Daoy (cell line): ENCODE measurements at regions not wholly inside any gene's neighbourhood (a gene's known extent, or its start where the extent isn't known, plus 50 kb on each side); places are given as distances from the start of the nearest gene placed in this dataset.

Source experiments
- DNase-seq: peaks from one replicate; pipeline ENCODE4 v3.0.0-alpha.2; 2015; ENCODE audit warnings: low read depth

DNA sequence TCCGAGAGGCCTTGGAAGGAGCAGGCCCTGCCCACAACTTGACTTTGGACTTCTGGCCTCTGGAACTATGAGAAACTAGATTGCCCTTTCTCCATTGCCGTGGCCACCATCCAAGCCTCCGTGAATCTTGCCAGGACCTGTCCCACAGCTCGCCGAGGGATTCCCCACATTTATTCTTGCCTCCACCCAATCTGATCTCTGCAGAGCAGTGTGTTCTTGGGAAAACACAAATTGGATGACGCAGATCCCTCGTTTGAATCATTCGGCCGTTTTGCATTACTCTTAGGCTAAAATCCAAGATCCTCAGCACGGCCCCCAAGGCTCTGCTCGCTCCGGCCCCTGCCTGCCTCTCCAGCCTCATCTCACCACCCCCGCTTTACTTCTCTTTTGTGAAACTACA is 364.2 kb downstream of the ZNF516 start:
- peak; percentile 13 for DNase-seq

DNA sequence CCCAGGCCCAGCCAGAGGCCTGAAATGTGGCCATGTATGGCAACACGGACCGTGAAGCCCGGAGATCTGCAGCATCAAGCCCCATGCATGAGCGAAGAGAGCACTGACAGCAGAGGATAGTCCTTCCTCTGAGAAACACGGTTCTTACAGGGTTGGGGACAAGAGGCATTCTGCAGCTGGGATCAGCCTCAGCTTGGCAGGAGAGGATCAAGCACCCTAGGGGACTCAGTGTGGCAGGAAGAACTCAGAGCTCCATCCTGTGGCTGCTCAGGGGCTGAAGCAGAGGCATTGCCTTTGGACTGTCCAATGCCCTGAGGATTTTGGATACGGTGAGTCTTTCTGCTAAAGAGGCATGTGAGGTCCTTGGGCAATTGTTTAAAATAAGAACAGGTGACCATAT is 368.7 kb downstream of the ZNF516 start:
- DNase-seq: peak; percentile 20

DNA sequence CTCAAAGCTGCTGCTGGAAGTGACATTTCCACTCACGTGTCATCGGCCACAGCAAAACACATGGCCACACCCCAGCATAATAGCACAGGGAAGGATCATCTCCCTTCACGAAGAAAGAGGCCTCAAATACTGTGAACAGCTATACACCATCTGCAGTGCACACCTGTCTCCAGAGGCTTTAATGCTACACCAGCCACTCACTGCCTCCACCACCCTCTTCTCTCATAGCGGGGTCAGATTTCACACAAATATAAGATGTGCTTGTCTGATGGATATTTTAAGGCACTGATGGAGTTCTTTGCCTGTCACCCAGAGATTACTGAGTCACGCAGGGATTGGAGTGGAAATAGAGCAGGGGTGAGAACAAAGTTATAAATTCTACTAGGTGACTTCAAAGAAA is 374.0 kb downstream of the ZNF516 start:
- DNase-seq: no peak

DNA sequence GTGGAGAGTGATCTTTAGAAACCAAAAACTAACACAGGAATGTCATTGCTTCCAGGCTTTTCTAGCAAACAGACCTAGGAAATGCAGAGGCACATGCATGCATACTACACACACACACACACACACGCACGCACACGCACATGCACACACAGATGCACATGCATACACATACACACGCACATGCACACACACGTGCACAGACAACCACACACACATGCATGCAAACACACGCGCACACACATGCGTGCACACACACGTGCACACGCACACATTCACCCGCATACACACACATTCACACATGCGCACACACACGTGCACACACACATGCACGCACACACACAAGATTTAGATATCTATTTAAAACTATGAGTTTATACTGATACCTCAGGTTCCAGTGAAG is 379.5 kb downstream of the ZNF516 start:
- DNase-seq: no peak

DNA sequence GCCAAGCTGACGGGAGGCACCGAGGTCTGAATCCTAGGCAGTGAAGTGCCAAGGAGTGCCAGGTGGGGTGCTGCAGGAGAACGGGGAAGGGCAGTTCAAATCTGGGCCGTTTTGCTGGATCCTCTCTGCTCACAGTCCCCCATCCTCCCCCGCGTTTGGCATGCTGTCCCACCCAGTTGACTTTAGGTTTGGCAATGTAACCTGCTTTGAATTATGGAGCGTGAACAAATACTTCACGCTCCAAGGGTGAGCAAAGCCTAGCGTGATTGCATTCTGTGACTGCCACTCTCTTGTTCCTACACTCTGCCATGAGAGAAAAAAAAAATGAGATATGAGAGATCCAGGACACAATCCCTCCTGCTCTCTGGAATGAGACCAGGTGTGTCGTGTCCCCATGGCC is 381.9 kb downstream of the ZNF516 start:
- no peak for DNase-seq

DNA sequence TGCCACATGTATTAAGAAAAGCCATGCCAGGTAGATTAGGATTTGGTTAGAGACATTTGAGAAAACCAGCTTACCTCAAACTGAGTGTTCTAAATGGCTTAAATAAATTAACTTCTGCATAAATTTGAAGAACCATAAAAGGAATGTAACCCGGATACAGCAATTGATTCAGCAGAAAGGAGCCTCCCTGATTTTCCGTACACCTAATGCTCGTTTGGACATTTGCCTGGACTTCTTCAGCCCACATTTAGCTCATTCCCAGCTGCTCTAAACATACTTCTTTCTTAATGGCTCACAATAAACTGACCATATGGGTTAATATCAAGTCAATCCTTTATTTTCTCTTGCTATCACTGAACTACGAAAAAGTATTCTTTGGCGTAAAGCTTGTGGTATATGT is 392.4 kb downstream of the ZNF516 start:
- DNase-seq: no peak

DNA sequence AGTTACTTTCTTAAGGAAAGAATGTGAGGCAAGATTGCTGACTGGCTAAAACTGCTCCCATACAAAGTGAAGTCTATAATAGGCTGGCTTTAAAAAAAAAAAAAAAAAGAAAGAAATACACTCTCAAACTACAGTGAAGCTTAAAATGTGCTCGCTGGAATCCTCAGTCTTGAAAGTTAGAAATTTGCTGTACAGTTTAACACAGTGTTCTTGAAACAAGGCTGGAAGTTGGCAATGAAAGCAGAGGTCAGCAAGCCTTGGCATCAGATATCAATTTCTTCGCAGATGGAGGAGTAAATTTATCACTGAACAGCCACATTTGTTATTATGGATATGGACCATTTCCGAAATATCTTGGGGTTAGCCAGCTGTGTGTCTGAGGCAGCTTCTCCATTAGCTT is 392.9 kb downstream of the ZNF516 start:
- DNase-seq: no peak

DNA sequence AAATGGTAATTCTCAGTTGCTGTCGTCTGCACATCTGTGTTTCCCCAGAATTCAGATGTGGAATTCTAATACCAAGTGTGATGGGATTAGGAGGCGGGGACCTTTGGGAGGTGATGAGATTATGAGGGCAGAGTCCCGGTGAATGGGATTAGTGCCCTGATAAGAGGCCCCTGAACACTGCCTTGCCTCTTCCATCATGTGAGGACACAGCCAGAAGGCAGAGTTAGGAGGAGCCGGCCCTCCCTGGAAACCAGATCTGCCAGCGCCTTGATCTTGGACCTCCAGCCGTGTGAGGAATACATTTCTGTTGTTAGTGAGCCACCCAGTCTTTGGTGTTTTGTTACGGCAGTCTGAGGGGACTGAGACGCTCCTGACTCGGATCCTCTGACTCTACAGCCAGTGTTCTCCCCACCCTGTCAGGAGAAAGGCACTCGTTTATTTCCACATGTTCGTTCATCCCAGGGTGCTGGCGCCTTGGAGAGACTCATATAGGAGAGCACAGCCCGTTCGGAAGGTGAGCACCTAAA is 395.0 kb downstream of the ZNF516 start:
- DNase-seq: no peak

DNA sequence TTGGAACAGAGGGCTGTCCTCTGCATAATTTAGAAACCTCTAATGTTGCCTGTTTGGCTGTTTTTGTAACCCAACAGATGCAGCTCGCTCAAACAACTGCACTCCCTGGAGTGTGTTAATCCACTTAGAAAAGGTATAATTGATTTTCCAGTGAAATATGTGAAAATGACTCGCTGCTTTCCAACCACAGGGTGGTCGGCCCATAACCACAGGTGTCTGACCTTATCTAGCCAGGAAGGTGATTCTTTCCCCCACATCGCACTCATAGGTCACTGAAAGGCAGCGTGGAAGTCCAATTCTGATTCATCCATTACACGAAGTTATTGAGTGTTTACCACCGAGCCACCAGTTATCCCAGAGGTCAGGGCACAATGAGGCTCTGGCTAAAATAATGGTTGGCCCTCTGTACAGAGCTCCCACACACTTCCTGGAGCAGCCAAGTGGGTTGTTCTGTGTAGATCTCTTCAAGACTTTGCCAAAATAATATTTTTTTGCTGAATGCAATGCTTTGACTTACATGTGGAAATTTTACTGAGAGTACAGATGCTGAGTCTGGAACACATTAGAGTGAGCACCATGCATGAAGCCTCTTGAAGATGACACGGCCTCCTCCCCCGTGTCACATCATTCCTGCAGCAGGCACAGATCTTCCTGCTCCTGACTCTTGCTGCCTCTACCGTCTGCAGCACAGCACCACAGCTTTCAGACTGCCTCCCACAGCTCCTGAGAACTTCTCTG is 396.2 kb downstream of the ZNF516 start:
- no peak for DNase-seq

DNA sequence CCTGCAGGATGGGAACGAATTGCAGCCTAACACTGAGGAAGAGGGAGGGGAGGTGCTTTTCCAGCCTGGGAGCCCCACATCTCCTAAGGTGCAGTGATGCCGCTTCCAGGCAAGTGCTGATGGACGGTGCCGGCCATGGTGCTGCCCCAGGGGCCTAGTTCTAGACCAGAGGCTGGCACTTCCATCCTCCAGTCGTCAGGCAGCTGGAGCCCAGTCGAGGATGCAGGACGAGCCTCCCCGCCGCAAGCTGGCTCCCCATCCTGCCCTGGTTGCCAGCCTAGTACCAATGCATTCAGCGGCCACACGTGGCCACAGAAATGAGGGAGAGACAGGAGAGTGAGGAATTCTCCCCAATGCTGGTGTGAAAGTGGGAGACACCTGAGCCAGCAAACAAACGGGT is 413.5 kb downstream of the ZNF516 start:
- no peak for DNase-seq

DNA sequence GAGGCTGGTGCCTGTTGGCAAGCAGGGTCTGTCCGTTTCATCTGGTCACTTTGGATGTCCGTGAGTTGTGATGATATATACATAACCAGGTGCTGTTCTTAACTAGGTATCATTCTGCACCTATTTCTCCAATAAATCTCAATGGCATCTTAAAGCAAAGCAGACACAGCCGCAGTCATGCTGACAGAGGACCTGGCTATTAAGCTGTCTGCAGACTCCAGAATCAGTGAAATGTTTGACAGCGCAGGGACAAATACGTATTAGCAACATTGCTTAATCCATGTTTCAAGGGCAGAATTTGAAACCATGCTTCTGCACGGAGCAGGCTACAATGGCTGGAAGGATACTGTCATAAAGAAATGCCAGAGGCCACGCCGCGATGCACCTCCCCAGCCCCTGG is 414.6 kb downstream of the ZNF516 start:
- no peak for DNase-seq

DNA sequence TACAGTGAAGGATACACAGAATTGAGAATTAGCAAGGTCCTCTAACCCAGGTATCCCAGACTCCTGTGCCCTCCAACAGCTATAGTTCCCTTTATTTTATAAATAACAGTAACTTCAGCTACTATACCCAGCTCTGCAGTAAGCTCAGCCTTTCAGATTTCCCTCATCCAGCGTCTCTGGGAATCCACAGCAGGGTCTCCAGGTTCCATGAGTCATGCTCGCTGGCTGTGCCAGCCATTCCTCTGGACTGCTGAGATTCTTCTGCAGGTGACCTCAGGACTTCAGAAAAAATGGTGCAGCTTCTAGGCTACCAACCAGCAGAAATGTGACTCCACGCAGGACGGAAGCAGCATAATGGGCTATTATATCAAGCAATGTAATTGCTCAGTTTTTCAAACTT is 419.3 kb downstream of the ZNF516 start:
- DNase-seq: no peak

DNA sequence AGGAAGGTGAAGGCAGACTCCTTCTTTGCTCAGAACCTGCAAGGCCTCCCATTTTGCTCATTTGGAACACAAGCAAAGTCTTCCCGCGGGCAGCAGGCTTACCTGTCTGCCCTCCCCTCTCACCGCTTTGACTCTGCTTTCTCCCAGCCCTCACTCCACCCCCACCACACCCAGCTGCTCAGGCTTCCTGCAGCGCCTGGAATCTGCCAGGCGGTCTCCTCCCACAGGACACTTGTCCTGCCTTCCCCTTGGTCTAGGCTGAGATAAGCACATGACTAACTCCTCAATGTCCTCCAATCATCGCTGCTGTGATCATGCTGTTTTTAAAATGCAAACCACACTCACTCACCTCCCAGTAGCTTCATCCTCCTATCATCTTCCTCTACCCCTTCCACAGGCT is 430.0 kb downstream of the ZNF516 start:
- peak; percentile 55 for DNase-seq

DNA sequence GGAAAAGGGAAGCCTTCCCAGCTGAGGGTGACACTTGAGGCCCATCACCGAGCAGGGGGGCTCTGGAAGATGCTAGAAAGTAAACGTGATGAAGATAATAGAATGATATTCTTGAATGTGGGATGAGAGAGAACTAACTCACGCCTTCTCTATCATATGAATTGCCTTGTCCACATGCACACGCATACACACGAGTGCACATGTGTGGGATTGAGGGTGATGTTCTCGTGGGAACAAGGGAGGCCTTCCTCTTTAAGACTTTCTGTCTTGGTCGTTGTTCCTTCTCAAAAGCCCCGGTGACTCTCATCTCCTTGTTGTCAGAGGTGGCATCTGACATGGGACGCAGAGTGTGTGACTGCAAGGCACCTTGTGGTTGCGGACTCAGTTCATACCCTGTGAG is 436.9 kb downstream of the ZNF516 start:
- DNase-seq: no peak

DNA sequence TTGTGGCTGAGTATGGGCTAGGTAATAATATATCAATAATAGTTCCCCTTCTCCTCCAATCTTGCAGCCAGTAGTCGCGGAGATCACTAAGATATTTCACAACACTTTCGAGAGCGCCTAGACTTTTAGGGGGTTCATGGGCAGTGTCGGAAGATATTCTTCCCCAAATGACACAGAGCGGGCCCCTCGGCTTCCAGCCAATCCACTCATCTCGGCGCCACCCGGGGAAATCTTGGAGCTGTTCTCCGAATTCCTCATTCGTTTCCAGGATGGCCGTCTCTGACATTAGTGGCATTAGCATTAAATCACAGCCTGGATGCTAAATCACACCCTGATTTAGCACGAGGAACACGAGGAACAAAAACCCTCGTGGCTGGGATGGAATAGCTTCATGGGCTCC is 437.7 kb downstream of the ZNF516 start:
- DNase-seq: no peak

DNA sequence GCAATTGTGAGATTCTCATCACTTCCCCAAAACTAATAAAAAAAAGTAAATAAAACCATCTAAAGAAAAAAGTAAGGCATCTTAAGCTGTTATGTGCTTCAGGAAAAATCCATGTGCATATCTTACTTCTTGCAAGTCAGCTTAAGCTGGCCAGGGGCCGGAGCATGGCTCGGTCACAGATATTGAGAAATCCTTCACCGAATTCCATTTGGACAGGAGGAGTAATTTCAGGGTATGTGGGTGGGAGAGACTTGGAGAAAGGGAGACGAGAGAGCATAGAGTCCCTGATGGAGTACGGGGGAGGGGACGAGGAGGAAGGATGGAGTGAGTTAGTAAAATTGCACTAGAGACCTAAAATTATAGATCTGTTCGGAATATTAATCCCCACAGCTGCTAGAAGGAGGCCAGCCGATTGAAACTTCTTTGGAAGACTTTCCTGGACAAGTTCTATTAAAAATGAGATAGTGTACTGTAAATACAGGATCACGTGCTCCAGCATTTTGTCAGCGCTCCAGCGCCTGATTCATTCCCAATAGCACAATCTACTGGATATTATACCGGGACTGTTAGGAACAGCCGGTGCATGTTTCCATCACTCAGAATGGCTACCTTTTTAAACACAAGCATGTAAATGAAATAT is 438.5 kb downstream of the ZNF516 start:
- no peak for DNase-seq

DNA sequence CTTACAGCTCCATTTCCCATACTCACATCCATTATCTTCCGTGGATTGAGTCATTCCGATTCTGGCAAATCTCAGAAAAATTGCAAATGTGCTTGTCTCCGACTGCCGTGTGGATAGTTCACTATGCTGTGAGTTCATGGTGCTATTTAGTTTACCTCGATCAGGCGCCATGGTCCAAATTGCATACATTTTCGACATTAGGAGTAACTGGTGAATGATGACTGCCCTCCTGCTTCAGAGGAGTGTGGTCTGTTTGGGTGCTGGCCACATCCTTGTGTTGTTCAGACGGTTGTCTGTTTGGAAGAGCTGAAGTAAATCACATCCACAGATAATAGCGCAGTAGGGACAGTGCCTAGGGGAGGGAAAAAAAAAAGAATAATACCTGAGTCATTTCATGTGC is 439.5 kb downstream of the ZNF516 start:
- no peak for DNase-seq

DNA sequence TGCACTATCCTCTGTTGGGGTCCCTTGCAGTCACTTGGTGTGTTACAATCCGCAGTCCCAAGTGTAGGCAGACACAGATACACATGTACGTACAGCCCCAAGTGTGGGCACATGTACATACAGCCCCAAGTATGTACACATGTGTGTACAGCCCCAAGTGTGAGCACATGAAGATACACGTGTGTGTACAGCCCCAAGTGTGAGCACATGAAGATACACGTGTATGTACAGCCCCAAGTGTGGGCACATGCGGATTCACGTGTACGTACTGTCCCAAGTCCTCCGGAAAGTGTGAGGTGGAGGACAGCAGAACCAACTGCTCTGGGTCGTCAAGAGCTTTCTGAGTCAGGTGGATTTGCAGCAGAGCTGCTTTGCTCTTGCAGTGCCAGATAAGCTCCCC is 440.0 kb downstream of the ZNF516 start:
- no peak for DNase-seq

DNA sequence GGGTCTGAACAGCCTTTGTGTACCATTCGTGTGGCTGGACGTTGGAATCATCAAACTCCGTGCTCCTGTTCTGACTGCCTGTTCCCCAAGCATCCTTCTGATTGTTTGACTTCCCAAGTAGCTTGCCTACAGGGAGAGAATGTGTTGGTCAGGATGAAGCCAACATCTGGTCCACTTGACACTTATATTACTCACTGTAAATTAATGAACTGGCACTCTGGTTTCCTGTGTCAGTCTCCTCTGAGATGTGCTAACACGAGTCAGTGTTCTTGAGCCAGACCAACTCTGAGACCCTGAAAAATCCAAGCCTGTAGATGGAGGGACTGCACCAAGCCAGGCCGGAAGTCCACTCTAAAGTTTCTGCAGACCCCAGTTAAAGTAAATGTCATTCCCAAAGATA is 440.9 kb downstream of the ZNF516 start:
- DNase-seq: peak; percentile 19

DNA sequence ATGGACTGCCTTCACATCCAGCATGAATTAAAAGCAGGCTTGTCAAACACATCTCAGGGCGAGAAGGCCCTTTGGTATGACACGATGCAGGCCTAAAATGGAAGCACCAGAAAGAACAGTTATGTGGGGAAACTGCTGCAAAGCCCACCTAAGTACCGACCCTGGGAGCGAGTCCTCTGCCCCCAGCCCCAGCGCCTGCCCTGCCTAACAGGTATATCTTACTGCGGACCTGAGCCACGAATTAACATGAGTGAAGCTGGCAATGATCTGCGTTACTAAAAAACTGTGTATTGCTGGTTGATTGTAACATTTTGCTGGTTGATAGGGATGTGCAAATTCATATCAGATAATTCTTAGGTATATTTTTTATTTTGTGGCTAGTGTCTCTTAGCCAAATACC is 441.5 kb downstream of the ZNF516 start:
- DNase-seq: no peak

DNA sequence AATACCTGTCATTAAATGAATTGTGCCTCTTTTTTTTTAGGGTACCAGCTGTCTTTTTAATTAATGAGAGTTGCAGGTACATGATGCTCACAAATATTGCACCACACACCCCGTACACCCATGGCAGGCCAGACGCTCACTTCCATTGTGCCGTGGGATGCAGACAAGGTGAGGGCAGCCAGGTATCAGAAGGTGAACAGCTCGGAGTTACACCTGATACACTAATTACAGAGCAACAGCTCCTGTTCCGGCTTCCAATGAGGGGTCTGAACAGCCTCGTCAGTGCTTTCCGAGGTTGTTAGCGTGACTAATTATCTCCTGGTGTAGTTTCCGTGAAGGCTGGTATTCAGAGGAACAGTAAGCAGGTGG is 442.8 kb downstream of the ZNF516 start:
- no peak for DNase-seq

DNA sequence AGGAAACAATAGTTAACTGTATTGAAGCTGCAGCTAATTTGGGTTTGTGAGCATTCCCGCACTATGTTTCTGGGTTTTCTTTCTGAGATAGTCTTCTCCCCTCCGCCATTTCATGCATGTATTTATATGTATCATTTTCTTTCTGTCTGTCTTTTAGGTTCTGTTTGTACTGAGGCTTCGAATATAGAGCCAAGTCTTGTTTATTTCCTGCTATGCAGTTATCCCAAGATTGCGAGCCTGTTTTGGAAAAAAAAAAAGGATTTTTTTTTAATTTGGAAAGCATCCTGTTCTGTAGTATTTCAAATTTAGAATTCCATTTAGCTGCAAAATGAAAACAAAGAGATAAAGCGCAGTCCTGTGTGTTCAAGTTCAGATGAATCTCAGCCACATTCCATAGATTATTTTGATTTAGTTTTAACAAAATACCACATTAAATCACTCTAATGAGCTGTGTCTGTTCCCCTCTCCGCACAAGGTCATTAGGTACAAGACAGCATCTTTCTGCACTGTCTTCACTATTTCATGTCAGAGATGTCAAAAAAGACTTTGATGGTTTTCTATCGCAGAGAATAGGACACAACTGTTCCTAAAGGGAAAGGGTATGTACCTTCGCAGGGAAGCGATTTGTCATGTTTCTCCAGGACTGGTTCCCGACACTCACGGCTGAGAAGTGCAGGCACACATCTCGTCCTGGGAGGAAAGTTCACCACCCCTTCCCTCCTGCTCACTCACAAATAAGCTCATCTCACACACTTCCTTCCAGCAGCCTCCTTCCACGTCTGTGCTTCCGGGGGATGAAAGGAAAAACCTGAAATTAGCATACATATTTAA is 443.4 kb downstream of the ZNF516 start:
- DNase-seq: no peak

DNA sequence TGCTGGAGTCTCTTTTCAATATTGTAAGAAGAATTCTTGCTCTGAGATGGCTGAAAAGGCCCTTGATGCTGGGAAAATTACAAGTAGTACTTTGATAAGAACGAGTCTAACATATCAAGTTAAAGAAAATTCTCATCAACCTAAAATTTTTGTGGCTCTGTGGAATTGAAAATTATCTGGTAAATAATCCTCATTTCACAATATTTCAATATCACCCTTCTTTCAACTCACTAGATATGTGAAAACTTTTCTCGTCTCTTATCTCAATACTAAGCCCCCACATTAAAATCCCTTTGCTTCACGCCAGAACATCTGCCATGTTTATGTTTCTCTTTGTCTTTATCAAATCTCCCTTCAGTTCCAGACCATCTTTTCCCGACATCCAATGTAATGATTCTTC is 448.8 kb downstream of the ZNF516 start:
- DNase-seq: no peak
